ENCODE measurements at regions not wholly inside any gene's neighbourhood (a gene's known extent, or its start where the extent isn't known, plus 50 kb on each side); places are given as distances from the start of the nearest gene placed in this dataset.

- Histone ChIP-seq H3K27me3 (ENCODE audit: control insufficient read depth, insufficient read depth, low read length) (peaks cover 3% of the 10 kb centered on the region), H3K4me1 (ENCODE audit: control insufficient read depth, insufficient read depth, low read length) (peaks cover 2% of the 10 kb centered on the region), H3K4me3 (ENCODE audit: low read length) (no peak overlapping the region), H3K9ac (ENCODE audit: low read length) (no peak overlapping the region), H3K27ac (ENCODE audit: low read depth, low read length) (no peak overlapping the region), H3K36me3 (ENCODE audit: control insufficient read depth, insufficient read depth, low read length) (no peaks in the 10 kb centered on the region)
These were observed 339.2 kb upstream of the SALL3 start for GRCh38 chr18:78640246-78640995.

GRCh38 chr18:78641689-78642231 is 337.9 kb upstream of the SALL3 start:
- Histone ChIP-seq H3K36me3 (ENCODE audit: control insufficient read depth, insufficient read depth, low read length) (no peaks in the 10 kb centered on the region), H3K27me3 (ENCODE audit: control insufficient read depth, insufficient read depth, low read length) (peaks cover 7% of the 10 kb centered on the region), H3K4me3 (ENCODE audit: low read length) (no peak overlapping the region), H3K4me1 (ENCODE audit: control insufficient read depth, insufficient read depth, low read length) (peaks cover 2% of the 10 kb centered on the region), H3K27ac (ENCODE audit: low read depth, low read length) (no peak overlapping the region), H3K9ac (ENCODE audit: low read length) (no peak overlapping the region)

GRCh38 chr18:78642296-78642951 is 337.2 kb upstream of the SALL3 start:
- no peak overlapping the region for H3K4me3 ChIP-seq (ENCODE audit: low read length)
- peaks cover 2% of the 10 kb centered on the region for H3K4me1 ChIP-seq (ENCODE audit: control insufficient read depth, insufficient read depth, low read length)
- H3K36me3 ChIP-seq (ENCODE audit: control insufficient read depth, insufficient read depth, low read length), result no peaks in the 10 kb centered on the region
- no peak overlapping the region for H3K27ac ChIP-seq (ENCODE audit: low read depth, low read length)
- H3K9ac ChIP-seq (ENCODE audit: low read length), result no peak overlapping the region
- H3K27me3 ChIP-seq (ENCODE audit: control insufficient read depth, insufficient read depth, low read length), result peaks cover 7% of the 10 kb centered on the region

GRCh38 chr18:78643004-78643403 is 336.6 kb upstream of the SALL3 start:
- Histone ChIP-seq H3K27ac (ENCODE audit: low read depth, low read length) (no peak overlapping the region), H3K27me3 (ENCODE audit: control insufficient read depth, insufficient read depth, low read length) (peaks cover 7% of the 10 kb centered on the region), H3K36me3 (ENCODE audit: control insufficient read depth, insufficient read depth, low read length) (no peaks in the 10 kb centered on the region), H3K9ac (ENCODE audit: low read length) (no peak overlapping the region), H3K4me1 (ENCODE audit: control insufficient read depth, insufficient read depth, low read length) (peaks cover 2% of the 10 kb centered on the region), H3K4me3 (ENCODE audit: low read length) (no peak overlapping the region)

- Histone ChIP-seq H3K4me1 (ENCODE audit: control insufficient read depth, insufficient read depth, low read length) (peaks cover 2% of the 10 kb centered on the region), H3K36me3 (ENCODE audit: control insufficient read depth, insufficient read depth, low read length) (no peaks in the 10 kb centered on the region), H3K27ac (ENCODE audit: low read depth, low read length) (no peak overlapping the region), H3K9ac (ENCODE audit: low read length) (no peak overlapping the region), H3K4me3 (ENCODE audit: low read length) (no peak overlapping the region), H3K27me3 (ENCODE audit: control insufficient read depth, insufficient read depth, low read length) (peaks cover 7% of the 10 kb centered on the region)
These were observed 335.6 kb upstream of the SALL3 start for GRCh38 chr18:78643981-78644380.

- no peak overlapping the region for H3K4me3 ChIP-seq (ENCODE audit: low read length)
- H3K4me1 ChIP-seq (ENCODE audit: control insufficient read depth, insufficient read depth, low read length), result peaks cover 2% of the 10 kb centered on the region
- no peaks in the 10 kb centered on the region for H3K36me3 ChIP-seq (ENCODE audit: control insufficient read depth, insufficient read depth, low read length)
- H3K27ac ChIP-seq (ENCODE audit: low read depth, low read length), result no peak overlapping the region
- peaks cover 5% of the 10 kb centered on the region for H3K27me3 ChIP-seq (ENCODE audit: control insufficient read depth, insufficient read depth, low read length)
- H3K9ac ChIP-seq (ENCODE audit: low read length), result no peak overlapping the region
These were observed 334.4 kb upstream of the SALL3 start for GRCh38 chr18:78645216-78645615.

- H3K27ac ChIP-seq (ENCODE audit: low read depth, low read length), result no peak overlapping the region
- no peak overlapping the region for H3K9ac ChIP-seq (ENCODE audit: low read length)
- no peaks in the 10 kb centered on the region for H3K36me3 ChIP-seq (ENCODE audit: control insufficient read depth, insufficient read depth, low read length)
- H3K4me3 ChIP-seq (ENCODE audit: low read length), result no peak overlapping the region
- H3K4me1 ChIP-seq (ENCODE audit: control insufficient read depth, insufficient read depth, low read length), result peaks cover 2% of the 10 kb centered on the region
- peaks cover 5% of the 10 kb centered on the region for H3K27me3 ChIP-seq (ENCODE audit: control insufficient read depth, insufficient read depth, low read length)
These were observed 332.6 kb upstream of the SALL3 start for GRCh38 chr18:78647018-78647417.

GRCh38 chr18:78649421-78649820 is 330.2 kb upstream of the SALL3 start:
- H3K27ac ChIP-seq (ENCODE audit: low read depth, low read length), result no peak overlapping the region
- peaks cover 5% of the 10 kb centered on the region for H3K27me3 ChIP-seq (ENCODE audit: control insufficient read depth, insufficient read depth, low read length)
- H3K4me1 ChIP-seq (ENCODE audit: control insufficient read depth, insufficient read depth, low read length), result no peaks in the 10 kb centered on the region
- no peaks in the 10 kb centered on the region for H3K36me3 ChIP-seq (ENCODE audit: control insufficient read depth, insufficient read depth, low read length)
- no peak overlapping the region for H3K9ac ChIP-seq (ENCODE audit: low read length)
- no peak overlapping the region for H3K4me3 ChIP-seq (ENCODE audit: low read length)

GRCh38 chr18:78650926-78651325 is 328.7 kb upstream of the SALL3 start:
- no peaks in the 10 kb centered on the region for H3K4me1 ChIP-seq (ENCODE audit: control insufficient read depth, insufficient read depth, low read length)
- H3K27ac ChIP-seq (ENCODE audit: low read depth, low read length), result no peak overlapping the region
- peaks cover 5% of the 10 kb centered on the region for H3K27me3 ChIP-seq (ENCODE audit: control insufficient read depth, insufficient read depth, low read length)
- no peak overlapping the region for H3K9ac ChIP-seq (ENCODE audit: low read length)
- H3K36me3 ChIP-seq (ENCODE audit: control insufficient read depth, insufficient read depth, low read length), result no peaks in the 10 kb centered on the region
- no peak overlapping the region for H3K4me3 ChIP-seq (ENCODE audit: low read length)

GRCh38 chr18:78652001-78652545 is 327.5 kb upstream of the SALL3 start:
- Histone ChIP-seq H3K27me3 (ENCODE audit: control insufficient read depth, insufficient read depth, low read length) (no peaks in the 10 kb centered on the region), H3K4me3 (ENCODE audit: low read length) (no peak overlapping the region), H3K9ac (ENCODE audit: low read length) (no peak overlapping the region), H3K36me3 (ENCODE audit: control insufficient read depth, insufficient read depth, low read length) (no peaks in the 10 kb centered on the region), H3K27ac (ENCODE audit: low read depth, low read length) (no peak overlapping the region), H3K4me1 (ENCODE audit: control insufficient read depth, insufficient read depth, low read length) (no peaks in the 10 kb centered on the region)

- Histone ChIP-seq H3K27ac (ENCODE audit: low read depth, low read length) (no peak overlapping the region), H3K4me3 (ENCODE audit: low read length) (no peak overlapping the region), H3K27me3 (ENCODE audit: control insufficient read depth, insufficient read depth, low read length) (no peaks in the 10 kb centered on the region), H3K36me3 (ENCODE audit: control insufficient read depth, insufficient read depth, low read length) (no peaks in the 10 kb centered on the region), H3K9ac (ENCODE audit: low read length) (no peak overlapping the region), H3K4me1 (ENCODE audit: control insufficient read depth, insufficient read depth, low read length) (no peaks in the 10 kb centered on the region)
These were observed 323.7 kb upstream of the SALL3 start for GRCh38 chr18:78655921-78656320.

- Histone ChIP-seq H3K4me3 (ENCODE audit: low read length) (no peak overlapping the region), H3K36me3 (ENCODE audit: control insufficient read depth, insufficient read depth, low read length) (no peaks in the 10 kb centered on the region)
These were observed 323.2 kb upstream of the SALL3 start for GRCh38 chr18:78656346-78656925.

More at GRCh38 chr18:78656346-78656925, 323.2 kb upstream of the SALL3 start:
- Histone ChIP-seq H3K27me3 (ENCODE audit: control insufficient read depth, insufficient read depth, low read length) (no peaks in the 10 kb centered on the region), H3K27ac (ENCODE audit: low read depth, low read length) (no peak overlapping the region), H3K4me1 (ENCODE audit: control insufficient read depth, insufficient read depth, low read length) (no peaks in the 10 kb centered on the region), H3K9ac (ENCODE audit: low read length) (no peak overlapping the region)
